ENCODE measurements at regions not wholly inside any gene's neighbourhood (a gene's known extent, or its start where the extent isn't known, plus 50 kb on each side); places are given as distances from the start of the nearest gene placed in this dataset.

GRCh38 chr3:117217355-117217754 lies 507.8 kb downstream of the TUSC7 start:
- ATAC-seq (no peak), DNase-seq (ENCODE audit: low spot score in 2 of 2) (no peak)
- H3K27ac Mint-ChIP-seq = no peak overlapping the region
- H3K9me3 Mint-ChIP-seq = peaks cover 17% of the 10 kb centered on the region
- no peak overlapping the region for H3K4me3 Mint-ChIP-seq
- no peaks in the 10 kb centered on the region for H3K4me1 Mint-ChIP-seq
- no peaks in the 10 kb centered on the region for H3K36me3 Mint-ChIP-seq

DNA sequence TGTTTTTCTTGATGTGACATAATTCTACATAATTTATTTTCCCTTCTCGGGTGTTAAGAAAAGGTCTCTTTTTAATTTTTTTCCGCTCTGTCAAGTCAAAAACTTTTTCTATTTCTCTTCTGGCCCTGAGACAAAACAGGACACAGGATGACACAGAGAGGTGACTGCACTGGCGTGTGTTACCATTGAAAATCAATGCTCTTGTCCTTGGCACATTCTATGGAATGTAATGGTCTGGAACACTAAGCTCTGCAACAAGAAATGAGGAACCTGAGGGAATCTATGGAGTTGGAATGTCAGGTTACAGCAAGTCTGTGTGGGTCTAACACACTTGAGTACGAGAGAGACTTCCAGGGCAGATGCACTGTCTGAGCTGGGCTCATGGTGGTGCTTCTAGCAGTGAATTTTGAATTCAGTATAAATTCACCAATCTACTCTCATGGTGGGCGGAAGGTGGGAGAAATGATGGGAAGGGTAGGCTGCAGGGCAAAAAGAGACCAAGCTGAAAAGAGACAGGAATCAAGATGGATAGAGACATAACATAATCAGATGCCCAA lies 508.3 kb downstream of the TUSC7 start:
- Mint-ChIP-seq H3K9me3 (peaks cover 13% of the 10 kb centered on the region), H3K36me3 (no peaks in the 10 kb centered on the region), H3K4me1 (no peaks in the 10 kb centered on the region), H3K27ac (no peak overlapping the region), H3K4me3 (no peak overlapping the region)
- DNase-seq (ENCODE audit: low spot score in 2 of 2) (no peak), ATAC-seq (no peak)

DNA sequence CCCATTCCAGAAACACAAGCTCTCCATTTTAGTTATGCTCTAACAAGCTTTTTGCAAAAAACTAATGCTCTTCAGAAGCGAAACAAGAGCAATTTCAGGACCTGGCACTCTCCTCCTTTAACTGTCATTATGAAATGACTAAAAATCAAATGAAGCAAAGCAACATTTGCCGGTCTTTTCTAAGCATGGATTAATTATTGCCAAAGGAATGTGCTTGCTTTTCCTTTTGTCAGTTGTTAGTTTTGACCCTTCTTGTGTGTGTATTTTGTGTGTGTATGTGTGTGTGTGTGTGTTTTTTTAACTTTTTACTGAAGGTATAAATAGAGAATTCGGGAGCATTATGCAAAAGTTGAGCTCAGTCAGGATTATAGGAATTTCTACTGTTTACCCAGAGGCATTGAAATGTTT lies 509.1 kb downstream of the TUSC7 start:
- Mint-ChIP-seq H3K4me3 (no peak overlapping the region), H3K27ac (no peak overlapping the region), H3K9me3 (peaks cover 11% of the 10 kb centered on the region), H3K4me1 (no peaks in the 10 kb centered on the region), H3K36me3 (no peaks in the 10 kb centered on the region)
- DNase-seq (ENCODE audit: low spot score in 2 of 2) (no peak), ATAC-seq (no peak)

GRCh38 chr3:117219296-117219695 lies 509.7 kb downstream of the TUSC7 start:
- DNase-seq (ENCODE audit: low spot score in 2 of 2) (no peak), ATAC-seq (no peak)
- no peaks in the 10 kb centered on the region for H3K36me3 Mint-ChIP-seq
- H3K4me3 Mint-ChIP-seq = no peak overlapping the region
- H3K27ac Mint-ChIP-seq = no peak overlapping the region
- peaks cover 11% of the 10 kb centered on the region for H3K9me3 Mint-ChIP-seq
- H3K4me1 Mint-ChIP-seq = no peaks in the 10 kb centered on the region

DNA sequence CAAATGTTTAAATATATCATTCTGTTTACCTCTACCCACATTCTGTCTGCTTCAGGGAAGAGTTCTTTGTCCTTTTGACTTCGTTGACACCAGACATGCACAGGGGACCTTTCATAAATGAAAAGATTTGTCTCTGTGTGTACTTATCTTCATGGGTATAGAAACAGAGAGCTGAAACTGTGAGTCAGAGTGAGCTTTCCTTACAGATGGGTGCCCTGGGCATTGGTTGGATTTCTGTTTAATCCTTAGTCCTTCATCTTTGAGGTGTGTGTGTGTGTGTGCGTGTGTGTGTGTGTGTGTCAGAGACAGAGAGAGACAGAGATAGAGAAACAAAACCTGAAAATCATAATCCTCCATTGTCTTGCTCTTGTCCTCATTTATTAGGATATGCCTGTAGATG lies 517.4 kb downstream of the TUSC7 start:
- H3K9me3 Mint-ChIP-seq = peaks cover 13% of the 10 kb centered on the region
- no peak overlapping the region for H3K4me3 Mint-ChIP-seq
- ATAC-seq (no peak), DNase-seq (ENCODE audit: low spot score in 2 of 2) (no peak)
- H3K4me1 Mint-ChIP-seq = no peaks in the 10 kb centered on the region
- no peaks in the 10 kb centered on the region for H3K36me3 Mint-ChIP-seq
- no peak overlapping the region for H3K27ac Mint-ChIP-seq

DNA sequence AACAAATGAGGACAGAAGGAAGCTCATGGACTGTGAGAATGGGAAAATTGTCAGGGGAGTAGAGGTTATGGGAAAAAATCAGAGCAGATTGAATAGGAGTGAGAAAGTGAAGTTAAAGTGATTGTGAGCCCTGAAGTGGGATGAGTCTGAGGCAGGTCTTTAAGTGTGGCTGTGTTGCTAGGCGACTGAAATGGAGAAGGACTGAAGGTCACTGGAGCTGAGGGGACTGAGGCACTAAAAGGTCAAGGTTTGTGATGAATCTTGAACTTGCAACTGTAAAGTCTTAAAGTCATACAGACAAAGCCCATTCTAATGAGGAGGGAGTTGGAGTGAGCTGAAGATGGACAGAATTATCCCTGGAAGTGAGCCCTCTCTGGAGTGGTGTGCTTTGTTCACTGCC lies 518.9 kb downstream of the TUSC7 start:
- H3K9me3 Mint-ChIP-seq = peaks cover 14% of the 10 kb centered on the region
- H3K4me1 Mint-ChIP-seq = no peaks in the 10 kb centered on the region
- no peak overlapping the region for H3K4me3 Mint-ChIP-seq
- H3K27ac Mint-ChIP-seq = no peak overlapping the region
- H3K36me3 Mint-ChIP-seq = no peaks in the 10 kb centered on the region
- DNase-seq (ENCODE audit: low spot score in 2 of 2) = no peak
- ATAC-seq = no peak

DNA sequence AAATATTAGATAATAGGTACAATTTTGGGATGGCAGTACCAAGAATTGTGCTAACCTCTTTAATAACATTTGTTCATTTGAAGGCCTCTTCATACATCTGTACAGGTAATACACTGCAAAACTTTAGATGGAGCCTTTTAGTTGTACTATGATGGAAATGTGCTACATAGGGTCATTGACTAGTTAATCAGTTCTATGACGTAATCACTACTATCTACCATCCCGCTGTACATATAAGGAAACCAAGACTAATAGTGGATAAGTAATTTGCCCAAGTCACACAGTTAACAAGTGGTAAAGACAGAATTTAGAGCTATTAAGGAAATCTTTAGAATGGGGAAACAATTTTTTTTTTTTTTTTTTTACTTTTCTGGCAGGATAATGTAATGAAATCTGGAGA lies 521.3 kb downstream of the TUSC7 start:
- H3K36me3 Mint-ChIP-seq = no peaks in the 10 kb centered on the region
- DNase-seq (ENCODE audit: low spot score in 2 of 2) = no peak
- peaks cover 21% of the 10 kb centered on the region for H3K9me3 Mint-ChIP-seq
- H3K4me1 Mint-ChIP-seq = no peaks in the 10 kb centered on the region
- H3K4me3 Mint-ChIP-seq = no peak overlapping the region
- no peak for ATAC-seq
- no peak overlapping the region for H3K27ac Mint-ChIP-seq

- H3K4me1 Mint-ChIP-seq = no peaks in the 10 kb centered on the region
- no peak overlapping the region for H3K27ac Mint-ChIP-seq
- H3K36me3 Mint-ChIP-seq = no peaks in the 10 kb centered on the region
- H3K4me3 Mint-ChIP-seq = no peak overlapping the region
- no peak for ATAC-seq
- DNase-seq (ENCODE audit: low spot score in 2 of 2) = no peak
- peaks cover 17% of the 10 kb centered on the region for H3K9me3 Mint-ChIP-seq
Observed at GRCh38 chr3:117234331-117234730, 524.8 kb downstream of the TUSC7 start.

DNA sequence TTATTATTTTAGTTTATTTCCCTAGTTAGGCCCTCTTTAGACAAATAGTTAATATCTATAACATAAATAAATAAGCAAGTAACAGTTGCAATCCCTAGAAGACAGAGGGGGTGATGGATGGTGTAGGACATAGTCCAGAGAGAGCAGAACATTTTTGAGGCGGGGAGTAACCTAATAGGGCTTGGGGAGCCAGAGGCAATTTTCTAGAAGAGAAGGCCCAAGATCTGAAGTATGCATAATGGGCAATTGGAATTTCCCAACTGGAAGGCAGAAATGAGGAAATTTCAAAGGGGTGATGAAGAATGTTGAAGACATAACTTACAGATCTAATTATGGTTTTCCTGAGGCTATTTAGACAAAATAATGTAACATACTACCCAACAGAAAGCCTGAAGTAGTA lies 525.7 kb downstream of the TUSC7 start:
- DNase-seq (ENCODE audit: low spot score in 2 of 2) (no peak), ATAC-seq (no peak)
- Mint-ChIP-seq H3K36me3 (no peaks in the 10 kb centered on the region), H3K27ac (no peak overlapping the region), H3K4me3 (no peak overlapping the region), H3K4me1 (no peaks in the 10 kb centered on the region), H3K9me3 (peaks cover 14% of the 10 kb centered on the region)

- Mint-ChIP-seq H3K4me1 (no peaks in the 10 kb centered on the region), H3K4me3 (no peak overlapping the region), H3K36me3 (no peaks in the 10 kb centered on the region), H3K27ac (no peak overlapping the region), H3K9me3 (peaks cover 7% of the 10 kb centered on the region)
- no peak for ATAC-seq
- no peak for DNase-seq (ENCODE audit: low spot score in 2 of 2)
Observed at GRCh38 chr3:117238806-117239205, 529.2 kb downstream of the TUSC7 start.

GRCh38 chr3:117243657-117244056 lies 534.1 kb downstream of the TUSC7 start:
- H3K36me3 Mint-ChIP-seq = no peaks in the 10 kb centered on the region
- peaks cover 6% of the 10 kb centered on the region for H3K9me3 Mint-ChIP-seq
- no peaks in the 10 kb centered on the region for H3K4me1 Mint-ChIP-seq
- H3K27ac Mint-ChIP-seq = no peak overlapping the region
- DNase-seq (ENCODE audit: low spot score in 2 of 2) = no peak
- no peak for ATAC-seq
- no peak overlapping the region for H3K4me3 Mint-ChIP-seq

- DNase-seq (ENCODE audit: low spot score in 2 of 2) (no peak), ATAC-seq (no peak)
- Mint-ChIP-seq H3K4me3 (no peak overlapping the region), H3K9me3 (peaks cover 10% of the 10 kb centered on the region), H3K4me1 (no peaks in the 10 kb centered on the region), H3K36me3 (no peaks in the 10 kb centered on the region), H3K27ac (no peak overlapping the region)
Observed at GRCh38 chr3:117246771-117247555, 537.4 kb downstream of the TUSC7 start.

- no peaks in the 10 kb centered on the region for H3K4me1 Mint-ChIP-seq
Observed at GRCh38 chr3:117248153-117248552, 538.6 kb downstream of the TUSC7 start.

DNA sequence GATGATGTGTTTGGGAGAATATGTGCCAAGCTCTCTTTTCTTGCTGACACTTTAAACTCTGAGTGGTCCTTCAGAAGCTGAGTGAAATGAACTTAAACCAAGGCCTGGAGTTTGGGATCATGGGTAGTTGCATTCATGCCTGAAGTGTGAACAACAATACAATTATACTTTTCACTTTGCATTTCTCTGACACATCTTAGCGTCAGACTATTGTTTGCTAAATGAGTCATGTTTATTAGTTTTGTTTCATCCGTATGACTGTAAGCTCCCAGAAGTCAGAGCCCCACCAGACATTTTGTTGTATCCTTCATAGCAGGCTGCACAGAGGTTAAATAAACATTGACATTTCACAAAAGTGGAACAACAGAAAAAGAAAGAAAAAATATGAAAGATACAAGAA lies 542.6 kb downstream of the TUSC7 start:
- no peak for DNase-seq (ENCODE audit: low spot score in 2 of 2)
- no peak overlapping the region for H3K27ac Mint-ChIP-seq
- H3K4me1 Mint-ChIP-seq = no peaks in the 10 kb centered on the region
- H3K9me3 Mint-ChIP-seq = peaks cover 3% of the 10 kb centered on the region
- H3K4me3 Mint-ChIP-seq = no peak overlapping the region
- H3K36me3 Mint-ChIP-seq = no peaks in the 10 kb centered on the region
- ATAC-seq = no peak

More at GRCh38 chr3:117248153-117248552, 538.6 kb downstream of the TUSC7 start:
- Mint-ChIP-seq H3K9me3 (peaks cover 10% of the 10 kb centered on the region), H3K27ac (no peak overlapping the region), H3K36me3 (no peaks in the 10 kb centered on the region), H3K4me3 (no peak overlapping the region)
- ATAC-seq = no peak
- DNase-seq (ENCODE audit: low spot score in 2 of 2) = no peak

GRCh38 chr3:117252651-117253050 lies 543.1 kb downstream of the TUSC7 start:
- Mint-ChIP-seq H3K4me3 (no peak overlapping the region), H3K9me3 (peaks cover 7% of the 10 kb centered on the region), H3K36me3 (no peaks in the 10 kb centered on the region), H3K27ac (no peak overlapping the region), H3K4me1 (no peaks in the 10 kb centered on the region)
- ATAC-seq (no peak), DNase-seq (ENCODE audit: low spot score in 2 of 2) (no peak)

DNA sequence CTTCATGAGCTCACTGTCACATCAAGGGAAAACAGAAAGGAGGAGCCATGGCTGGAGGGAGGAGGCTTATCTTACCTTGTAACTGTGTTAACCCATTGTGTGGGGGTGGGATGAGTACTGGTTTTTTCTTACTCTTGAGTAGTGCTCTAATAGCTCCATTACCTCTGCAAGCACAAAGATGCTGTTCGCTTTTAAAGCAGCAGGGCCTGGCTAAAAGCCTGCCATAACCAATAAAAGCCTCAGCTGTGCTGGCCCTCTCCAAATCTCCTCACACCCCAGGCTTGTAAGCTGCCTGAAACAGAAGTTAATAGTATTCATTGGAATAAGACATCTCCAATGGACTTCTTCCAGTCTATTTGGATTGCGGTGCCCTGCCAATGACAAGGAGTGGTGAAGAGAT lies 544.1 kb downstream of the TUSC7 start:
- Mint-ChIP-seq H3K27ac (no peak overlapping the region), H3K4me3 (no peak overlapping the region), H3K4me1 (no peaks in the 10 kb centered on the region), H3K36me3 (no peaks in the 10 kb centered on the region), H3K9me3 (peaks cover 7% of the 10 kb centered on the region)
- ATAC-seq = no peak
- DNase-seq (ENCODE audit: low spot score in 2 of 2) = no peak

All from stimulated activated effector memory CD8-positive, alpha-beta T cell treated with anti-CD3 and anti-CD28 coated beads, Interleukin-12 subunit alpha, Interleukin-12 subunit beta, amount 100 ng/mL, for 72 hours (primary cell).